ENCODE measurements at regions not wholly inside any gene's neighbourhood (a gene's known extent, or its start where the extent isn't known, plus 50 kb on each side); places are given as distances from the start of the nearest gene placed in this dataset.
"Not testable (repeated sequence)": the region's sequence is repeated elsewhere in the genome, so short reads cannot be mapped to it uniquely, and the experiment has no call there.

DNA sequence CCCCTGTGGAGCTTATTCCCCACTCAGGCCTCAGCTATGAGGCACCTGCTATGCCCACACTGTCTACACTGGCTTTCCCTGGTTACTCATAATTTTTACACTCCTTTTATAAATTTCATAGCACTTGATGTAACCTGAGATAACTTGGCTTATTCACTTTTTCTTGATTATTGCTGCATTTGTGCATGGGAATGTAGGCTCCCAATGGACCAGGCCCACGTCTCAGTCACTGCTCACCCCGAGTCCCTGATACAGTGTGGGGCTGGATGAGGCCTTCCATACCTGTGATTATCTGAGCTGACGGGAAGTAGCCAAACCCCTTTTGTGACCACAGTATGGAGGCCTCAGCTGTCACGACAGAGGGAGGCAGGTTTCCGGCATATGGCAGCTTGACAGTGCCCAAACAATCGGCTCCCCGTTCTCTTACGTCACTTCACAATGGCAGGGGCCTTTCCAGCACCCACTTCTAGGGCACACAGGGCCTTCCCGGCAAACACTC, 645.3 kb downstream of the ACTR3B start:
- Mint-ChIP-seq H3K27ac (no peak overlapping the region), H3K4me1 (ENCODE audit: low read depth) (no peaks in the 10 kb centered on the region), H3K36me3 (ENCODE audit: low read depth) (no peaks in the 10 kb centered on the region), H3K4me3 (ENCODE audit: low read depth) (no peak overlapping the region), H3K9me3 (peaks cover 25% of the 10 kb centered on the region), H3K27me3 (ENCODE audit: low read depth) (no peaks in the 10 kb centered on the region)
- intact Hi-C loops (cut with micrococcal nuclease): no loop called here
- no peak for DNase-seq (ENCODE audit: low spot score)

- Mint-ChIP-seq H3K27ac (no peak overlapping the region), H3K9me3 (peaks cover 30% of the 10 kb centered on the region), H3K36me3 (ENCODE audit: low read depth) (no peaks in the 10 kb centered on the region), H3K4me3 (ENCODE audit: low read depth) (no peak overlapping the region), H3K27me3 (ENCODE audit: low read depth) (no peaks in the 10 kb centered on the region), H3K4me1 (ENCODE audit: low read depth) (no peaks in the 10 kb centered on the region)
- DNase-seq (ENCODE audit: low spot score): no peak
- intact Hi-C loops (cut with micrococcal nuclease): no loop called here
These were observed 646.3 kb upstream of the DPP6 start for GRCh38 chr7:153405704-153406485.

DNA sequence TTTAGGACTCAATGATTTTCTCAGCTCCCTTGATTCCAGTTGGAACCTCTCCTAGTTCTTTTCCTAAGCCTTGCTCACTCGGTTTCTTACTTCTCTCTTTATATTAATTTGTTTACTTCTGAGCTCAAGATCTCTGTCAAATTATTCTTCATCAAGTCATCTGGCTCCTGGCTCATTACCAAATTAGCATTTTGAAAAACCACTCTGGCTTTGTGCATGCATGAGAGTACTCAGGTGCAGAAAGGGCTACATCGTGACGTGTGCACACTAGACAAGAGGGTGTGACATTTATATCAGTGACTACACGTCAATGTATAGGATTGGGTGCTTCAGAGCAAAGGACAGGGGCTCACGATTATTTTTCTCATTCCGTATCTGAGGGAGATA, 645.7 kb upstream of the DPP6 start:
- Mint-ChIP-seq H3K4me3 (ENCODE audit: low read depth) (no peak overlapping the region), H3K27me3 (ENCODE audit: low read depth) (no peaks in the 10 kb centered on the region), H3K9me3 (peaks cover 33% of the 10 kb centered on the region), H3K36me3 (ENCODE audit: low read depth) (no peaks in the 10 kb centered on the region), H3K4me1 (ENCODE audit: low read depth) (no peaks in the 10 kb centered on the region), H3K27ac (no peak overlapping the region)
- DNase-seq (ENCODE audit: low spot score): no peak
- intact Hi-C loops (cut with micrococcal nuclease): no loop called here

DNA sequence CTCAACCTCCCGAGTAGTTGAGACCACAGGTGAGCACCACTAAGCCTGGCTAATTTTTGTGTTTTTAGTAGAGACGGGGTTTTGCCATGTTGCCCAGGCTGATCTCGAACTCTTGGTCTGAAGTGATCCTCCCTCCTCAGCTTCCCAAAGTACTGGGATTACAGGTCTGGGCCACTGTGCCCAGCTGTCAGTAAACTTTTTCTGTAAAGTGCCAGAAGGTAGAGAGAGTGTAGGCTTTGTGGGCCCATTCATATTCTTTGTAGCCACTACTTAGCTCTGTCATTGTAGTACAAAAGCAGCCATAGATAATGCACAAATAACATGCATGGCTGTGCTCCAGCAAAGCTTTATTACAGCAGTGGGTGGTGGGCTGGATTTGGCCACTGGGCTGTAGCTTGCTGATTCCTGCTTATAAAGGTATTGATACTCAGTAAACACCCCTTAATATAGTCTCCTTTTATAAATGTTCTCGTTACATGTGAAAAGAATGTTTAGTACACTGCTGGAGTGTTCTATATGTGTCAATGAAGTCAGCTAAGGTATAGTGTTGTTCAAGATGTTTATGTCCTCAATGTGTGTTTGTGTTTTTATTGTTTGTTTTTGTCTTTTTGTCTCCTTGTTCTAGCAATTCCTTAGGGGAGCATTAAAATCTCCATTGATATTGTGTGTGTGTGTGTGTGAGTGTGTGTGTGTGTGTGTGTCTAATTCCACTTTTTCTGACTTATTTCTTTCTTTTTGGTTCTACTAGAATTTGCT, 644.7 kb upstream of the DPP6 start:
- no peak overlapping the region for H3K27ac Mint-ChIP-seq

DNA sequence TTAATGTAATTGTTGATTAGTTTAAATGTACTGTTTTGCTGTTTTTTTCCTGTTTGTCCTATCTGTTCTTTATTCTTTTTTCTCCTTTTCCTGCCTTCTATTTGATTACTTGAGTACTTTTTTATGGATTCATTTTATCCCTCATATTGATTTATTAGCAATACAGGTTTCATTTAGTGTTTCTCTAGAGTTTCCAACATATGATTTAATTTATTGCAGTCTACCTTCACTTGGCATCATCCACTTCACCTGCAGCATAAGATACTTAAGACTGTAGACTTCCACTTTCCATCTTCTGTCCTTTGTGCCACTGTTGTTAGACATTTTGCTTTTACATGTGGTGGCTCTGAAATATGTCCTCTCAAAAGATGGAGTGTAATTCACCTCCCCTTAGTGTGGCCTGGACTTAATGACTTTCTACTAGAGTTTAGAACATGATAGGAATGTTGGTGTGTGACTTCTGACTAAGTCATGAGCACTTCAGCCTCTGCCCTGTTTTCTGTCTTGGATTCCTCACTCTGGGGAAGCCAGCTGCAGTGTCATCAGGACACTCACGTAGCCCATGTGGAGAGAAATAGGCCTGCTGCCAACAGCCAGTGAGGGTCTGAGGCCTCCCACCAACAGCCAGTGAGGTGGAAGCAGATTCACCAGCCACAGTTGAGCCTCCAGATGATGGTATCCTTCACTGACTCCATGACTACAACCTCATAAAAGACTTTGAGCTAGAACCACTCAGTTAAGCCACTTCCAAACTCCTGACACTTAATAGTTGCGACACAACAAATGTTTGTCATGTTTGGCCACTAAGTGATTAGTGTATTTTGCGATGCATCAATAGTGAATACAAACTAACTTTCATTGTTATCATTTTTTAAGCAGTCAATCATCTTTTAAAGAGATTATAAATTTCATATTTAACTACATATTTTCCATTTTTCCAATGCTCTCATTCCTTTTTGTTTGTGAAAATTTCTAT, 643.5 kb upstream of the DPP6 start:
- intact Hi-C loops (cut with micrococcal nuclease): no loop called here
- Mint-ChIP-seq H3K9me3 (peaks cover 42% of the 10 kb centered on the region), H3K36me3 (ENCODE audit: low read depth) (no peaks in the 10 kb centered on the region), H3K27ac (no peak overlapping the region), H3K4me3 (ENCODE audit: low read depth) (no peak overlapping the region), H3K27me3 (ENCODE audit: low read depth) (no peaks in the 10 kb centered on the region), H3K4me1 (ENCODE audit: low read depth) (no peaks in the 10 kb centered on the region)
- no peak for DNase-seq (ENCODE audit: low spot score)

More for the DNA sequence above, 644.7 kb upstream of the DPP6 start:
- Mint-ChIP-seq H3K4me1 (ENCODE audit: low read depth) (no peaks in the 10 kb centered on the region), H3K36me3 (ENCODE audit: low read depth) (no peaks in the 10 kb centered on the region), H3K27me3 (ENCODE audit: low read depth) (no peaks in the 10 kb centered on the region), H3K4me3 (ENCODE audit: low read depth) (no peak overlapping the region), H3K9me3 (peaks cover 33% of the 10 kb centered on the region)
- DNase-seq (ENCODE audit: low spot score): no peak
- intact Hi-C loops (cut with micrococcal nuclease): no loop called here

DNA sequence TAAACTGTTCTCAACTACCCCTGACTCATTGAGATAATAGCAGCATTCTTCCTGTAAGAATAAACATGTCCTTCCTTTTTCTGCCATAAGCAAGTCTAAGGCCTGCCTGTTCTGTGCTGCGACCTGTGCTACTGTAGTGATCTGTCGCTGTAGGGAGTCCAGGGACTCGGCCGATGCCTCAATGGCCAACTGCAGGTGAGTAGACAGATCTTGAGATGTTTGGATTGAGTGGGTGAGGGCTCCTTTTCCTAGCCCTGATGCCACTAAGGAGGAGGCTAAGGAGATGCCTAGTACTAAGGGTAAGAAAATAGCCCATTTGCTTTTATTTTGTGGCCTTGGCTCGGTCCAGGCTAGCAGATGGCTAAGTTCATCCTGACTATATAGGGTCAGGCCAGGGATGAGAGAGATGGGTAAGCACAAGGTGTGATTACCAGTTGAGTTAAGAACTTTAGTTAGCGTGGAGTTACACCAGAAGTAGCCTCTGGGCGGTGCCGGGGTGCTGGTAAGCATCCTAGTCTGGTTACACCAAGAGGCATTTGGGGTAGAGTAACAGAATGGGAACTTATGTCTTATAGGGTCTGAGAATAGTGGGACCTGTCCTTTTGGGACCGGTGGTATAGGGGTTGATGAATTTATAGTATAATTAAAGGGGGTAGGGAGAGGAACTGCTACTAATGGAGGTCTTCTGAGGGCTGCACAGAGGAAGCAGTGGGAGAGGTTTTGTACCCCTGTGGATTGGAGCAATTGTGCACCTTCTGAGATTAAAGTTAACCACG, 642.4 kb upstream of the DPP6 start:
- DNase-seq (ENCODE audit: low spot score); H3K36me3 Mint-ChIP-seq (ENCODE audit: low read depth); intact Hi-C loops (cut with micrococcal nuclease); H3K4me1 Mint-ChIP-seq (ENCODE audit: low read depth); H3K27ac Mint-ChIP-seq; H3K27me3 Mint-ChIP-seq (ENCODE audit: low read depth); H3K4me3 Mint-ChIP-seq (ENCODE audit: low read depth): not testable (repeated sequence)
- H3K9me3 Mint-ChIP-seq: peaks cover 42% of the 10 kb centered on the region

DNA sequence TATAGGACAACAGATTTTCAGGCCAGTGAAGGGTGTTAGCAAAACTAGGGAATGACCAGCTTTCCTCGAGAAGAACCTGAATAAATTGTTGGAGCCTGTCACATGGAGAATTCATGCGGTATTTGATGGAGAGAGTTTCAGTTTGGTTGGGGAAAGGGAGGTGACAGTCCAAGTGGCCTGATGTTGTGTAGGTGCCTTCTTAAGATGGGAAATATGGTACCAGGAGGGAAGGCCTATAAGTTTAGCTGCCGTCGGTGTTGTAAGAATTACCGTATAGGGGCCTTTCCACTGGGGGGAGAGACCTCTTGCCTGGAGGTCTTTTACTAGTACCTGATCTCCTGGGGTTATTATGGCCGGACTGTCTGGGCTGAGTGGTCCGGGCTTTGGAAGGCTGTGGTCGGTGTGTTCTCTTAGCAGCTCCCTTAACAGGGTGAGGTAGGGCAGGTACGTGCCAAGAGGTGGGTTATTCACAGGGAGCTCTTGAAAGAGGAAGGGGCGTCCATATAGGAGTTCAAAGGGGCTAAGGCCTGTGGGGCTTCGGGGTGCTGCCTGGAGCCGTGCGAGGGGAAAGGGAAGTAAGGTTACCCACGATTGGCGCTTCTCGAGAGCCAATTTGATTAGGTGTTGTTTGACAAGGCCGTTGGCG, 641.1 kb upstream of the DPP6 start:
- H3K27ac Mint-ChIP-seq; intact Hi-C loops (cut with micrococcal nuclease); H3K36me3 Mint-ChIP-seq (ENCODE audit: low read depth); H3K4me3 Mint-ChIP-seq (ENCODE audit: low read depth); H3K27me3 Mint-ChIP-seq (ENCODE audit: low read depth); DNase-seq (ENCODE audit: low spot score); H3K4me1 Mint-ChIP-seq (ENCODE audit: low read depth): not testable (repeated sequence)
- H3K9me3 Mint-ChIP-seq: peaks cover 54% of the 10 kb centered on the region

GRCh38 chr7:153412114-153412823, 639.9 kb upstream of the DPP6 start:
- H3K27ac Mint-ChIP-seq; DNase-seq (ENCODE audit: low spot score); H3K4me1 Mint-ChIP-seq (ENCODE audit: low read depth); H3K4me3 Mint-ChIP-seq (ENCODE audit: low read depth); H3K27me3 Mint-ChIP-seq (ENCODE audit: low read depth); intact Hi-C loops (cut with micrococcal nuclease); H3K36me3 Mint-ChIP-seq (ENCODE audit: low read depth): not testable (repeated sequence)
- H3K9me3 Mint-ChIP-seq: peaks cover 54% of the 10 kb centered on the region

DNA sequence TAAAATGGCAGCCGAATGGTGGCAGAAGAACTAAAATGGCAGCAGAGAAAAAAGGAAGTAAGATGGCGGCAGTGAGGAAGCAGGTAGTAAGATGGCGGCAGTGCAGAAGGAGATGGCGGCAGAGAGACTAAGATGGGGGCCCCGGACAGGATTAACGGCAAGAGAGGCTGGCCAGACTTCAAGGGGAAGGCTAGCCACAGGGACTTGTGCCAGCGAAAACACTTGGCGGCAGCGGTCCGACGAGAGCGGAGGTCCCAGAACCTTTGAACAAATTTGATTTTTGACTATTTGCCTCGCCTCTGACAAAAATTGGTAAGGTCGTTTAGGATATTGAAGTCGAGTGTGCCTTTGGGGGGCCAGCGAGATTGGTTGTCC, 639.4 kb upstream of the DPP6 start:
- DNase-seq (ENCODE audit: low spot score); H3K4me1 Mint-ChIP-seq (ENCODE audit: low read depth); H3K36me3 Mint-ChIP-seq (ENCODE audit: low read depth); H3K27ac Mint-ChIP-seq; H3K27me3 Mint-ChIP-seq (ENCODE audit: low read depth); intact Hi-C loops (cut with micrococcal nuclease); H3K4me3 Mint-ChIP-seq (ENCODE audit: low read depth): not testable (repeated sequence)
- H3K9me3 Mint-ChIP-seq: peaks cover 51% of the 10 kb centered on the region

GRCh38 chr7:153413199-153413539, 639.0 kb upstream of the DPP6 start:
- intact Hi-C loops (cut with micrococcal nuclease): no loop called here
- Mint-ChIP-seq H3K36me3 (ENCODE audit: low read depth) (no peaks in the 10 kb centered on the region), H3K4me3 (ENCODE audit: low read depth) (no peak overlapping the region), H3K4me1 (ENCODE audit: low read depth) (no peaks in the 10 kb centered on the region), H3K9me3 (peaks cover 50% of the 10 kb centered on the region), H3K27ac (no peak overlapping the region), H3K27me3 (ENCODE audit: low read depth) (no peaks in the 10 kb centered on the region)
- no peak for DNase-seq (ENCODE audit: low spot score)

DNA sequence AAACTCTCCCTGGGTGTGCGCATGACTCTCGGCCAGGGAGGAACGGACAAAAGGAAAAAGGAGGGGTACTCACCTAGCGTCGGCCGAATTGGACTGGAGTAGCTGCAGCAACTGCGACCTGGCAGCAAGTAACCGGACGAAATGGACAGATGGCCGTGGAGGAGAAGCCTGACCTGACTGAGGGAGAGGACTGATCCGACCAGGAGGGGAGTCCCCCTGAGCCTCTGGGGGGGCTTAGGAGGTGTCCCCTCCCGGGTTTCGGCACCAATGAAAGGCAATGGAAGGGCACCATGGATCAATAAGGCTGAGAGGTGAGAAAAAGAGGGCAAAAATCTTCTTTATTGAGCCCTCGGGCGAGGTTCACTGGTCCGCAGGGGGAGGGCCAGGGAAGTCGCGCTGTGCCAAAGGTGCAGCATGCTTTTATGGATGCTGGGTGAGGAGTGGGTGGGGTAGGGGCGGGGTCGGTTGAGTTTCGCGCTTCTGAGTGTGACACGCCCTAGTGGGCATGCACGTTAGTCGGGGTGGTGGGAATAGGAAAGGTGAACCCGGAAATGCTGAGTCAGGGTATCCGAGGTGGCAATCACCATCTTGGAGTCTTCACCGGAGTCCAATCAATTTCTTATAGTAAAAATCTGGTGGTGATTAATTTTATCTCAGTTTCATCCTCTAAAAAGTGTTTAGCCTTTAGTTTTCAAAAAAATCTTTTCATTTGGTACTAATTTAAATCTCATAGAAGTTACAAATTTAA, 638.5 kb upstream of the DPP6 start:
- Mint-ChIP-seq H3K27ac (no peak overlapping the region), H3K4me3 (ENCODE audit: low read depth) (no peak overlapping the region), H3K36me3 (ENCODE audit: low read depth) (no peaks in the 10 kb centered on the region), H3K9me3 (peaks cover 50% of the 10 kb centered on the region), H3K4me1 (ENCODE audit: low read depth) (no peaks in the 10 kb centered on the region), H3K27me3 (ENCODE audit: low read depth) (no peaks in the 10 kb centered on the region)
- DNase-seq (ENCODE audit: low spot score): no peak
- intact Hi-C loops (cut with micrococcal nuclease): no loop called here
